Fibroblast of skin of left quadriceps (primary cell): ENCODE measurements at regions not wholly inside any gene's neighbourhood (a gene's known extent, or its start where the extent isn't known, plus 50 kb on each side); places are given as distances from the start of the nearest gene placed in this dataset.

Experiments used
- DNase-seq, 2 experiments: peaks; one replicate each; pipeline ENCODE4 v3.0.0-alpha.2; 2013; ENCODE audit warnings: low read depth in 2 of 2

DNA sequence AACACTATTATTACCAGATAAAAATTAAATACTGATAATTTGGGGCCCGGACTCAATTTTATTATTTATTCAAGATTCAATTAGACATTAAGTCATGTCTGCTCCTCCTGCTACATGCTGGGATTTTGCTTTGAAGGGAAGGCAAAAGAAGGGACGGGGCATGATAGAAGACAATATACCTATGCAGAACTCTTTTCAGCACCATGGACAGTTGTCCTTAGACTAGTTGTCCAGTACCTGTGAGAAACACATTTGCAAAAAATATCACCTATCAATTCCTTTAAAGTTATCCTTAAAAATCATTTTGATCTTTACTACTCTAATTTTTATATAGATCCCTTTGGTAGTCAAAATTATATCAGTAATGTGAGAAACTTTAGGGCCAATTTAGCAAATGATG lies 100.2 kb upstream of the SULT1C3 start:
- peak; percentile 3 to 4 for DNase-seq

DNA sequence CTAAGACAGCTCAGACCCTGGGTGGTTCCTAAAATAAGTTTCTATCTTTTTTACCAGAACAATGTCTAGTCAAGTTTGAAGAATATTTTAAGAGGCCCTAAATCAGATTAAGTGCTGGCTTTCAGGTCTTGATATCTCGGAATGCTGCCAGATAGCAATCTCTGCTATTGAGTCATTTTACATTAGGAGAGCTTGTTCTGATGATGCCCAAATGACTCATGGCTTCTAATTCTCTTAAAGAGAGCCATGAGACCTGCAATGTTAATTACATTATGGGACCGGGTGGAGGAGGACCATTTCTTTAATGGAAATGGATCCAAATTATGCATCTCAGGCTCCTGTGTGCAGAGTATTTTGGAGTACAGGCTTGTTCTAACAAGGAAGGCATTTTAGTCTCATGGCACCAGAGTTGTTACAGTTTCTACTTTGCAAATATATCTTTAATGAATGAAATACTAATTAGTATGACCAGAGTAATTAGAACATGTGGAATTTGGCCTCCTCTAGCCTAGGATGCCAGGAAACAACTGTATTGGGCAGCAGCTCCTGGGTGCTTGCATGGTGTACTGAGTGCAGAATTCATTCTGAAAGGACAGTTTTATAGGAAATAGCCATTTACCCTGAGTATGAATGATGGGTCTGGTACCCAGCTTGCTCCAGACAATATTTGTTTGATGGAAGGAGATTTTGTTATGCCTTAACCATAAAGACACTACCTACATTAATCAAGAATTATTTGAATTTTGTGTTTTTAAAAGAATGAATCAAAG lies 94.0 kb upstream of the SULT1C3 start:
- no peak for DNase-seq

DNA sequence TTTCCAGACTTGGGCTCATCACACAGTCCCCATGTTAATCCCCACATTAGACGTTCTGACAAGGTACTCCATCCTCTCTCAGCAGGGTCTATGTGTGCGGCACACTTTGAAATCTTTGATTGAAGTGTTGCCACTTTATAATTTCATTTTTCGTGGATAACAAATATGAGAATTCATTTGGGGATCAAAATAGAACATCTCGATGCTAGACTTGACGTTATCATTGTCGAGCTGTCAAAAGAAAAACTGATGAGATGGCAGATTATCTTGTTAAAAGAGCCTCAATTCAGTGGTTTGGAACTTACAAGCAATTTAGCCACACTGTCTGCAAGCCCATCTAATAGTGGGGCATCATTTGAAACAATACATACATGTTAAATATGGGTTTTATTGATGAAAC lies 91.2 kb upstream of the SULT1C3 start:
- DNase-seq = no peak

DNA sequence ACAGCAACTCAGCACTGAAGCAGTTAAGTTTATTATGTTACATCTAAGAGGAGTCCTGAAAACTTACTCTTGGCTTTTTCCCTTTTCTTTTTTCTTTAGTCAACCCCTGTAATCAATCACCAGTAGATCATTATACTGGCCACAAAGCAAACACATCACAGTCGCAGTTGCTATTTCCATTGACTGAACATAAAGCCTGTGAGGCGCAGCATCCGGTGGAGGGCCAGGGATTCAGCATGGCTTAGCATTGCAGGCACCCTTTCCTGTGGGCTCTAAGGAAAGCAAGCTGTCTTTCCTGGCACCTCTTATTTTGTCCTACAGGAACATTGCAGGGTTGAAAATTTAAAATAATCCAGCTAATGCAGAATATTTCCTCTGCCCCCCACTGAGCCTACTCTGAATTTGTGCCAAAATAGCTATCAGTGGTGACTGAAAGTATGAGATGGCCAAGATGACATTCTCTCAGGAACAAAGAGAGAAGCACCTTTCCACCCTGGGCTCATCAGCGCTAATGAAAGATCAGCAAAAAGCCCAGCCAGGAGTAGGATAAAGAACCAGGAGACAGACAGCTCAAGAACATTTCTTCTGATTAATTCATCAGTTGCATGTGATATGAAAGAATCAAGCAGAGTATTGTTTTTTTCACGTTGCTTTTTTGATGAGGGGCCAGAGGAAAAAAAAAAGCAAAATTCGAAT lies 85.3 kb upstream of the SULT1C3 start:
- no peak for DNase-seq

DNA sequence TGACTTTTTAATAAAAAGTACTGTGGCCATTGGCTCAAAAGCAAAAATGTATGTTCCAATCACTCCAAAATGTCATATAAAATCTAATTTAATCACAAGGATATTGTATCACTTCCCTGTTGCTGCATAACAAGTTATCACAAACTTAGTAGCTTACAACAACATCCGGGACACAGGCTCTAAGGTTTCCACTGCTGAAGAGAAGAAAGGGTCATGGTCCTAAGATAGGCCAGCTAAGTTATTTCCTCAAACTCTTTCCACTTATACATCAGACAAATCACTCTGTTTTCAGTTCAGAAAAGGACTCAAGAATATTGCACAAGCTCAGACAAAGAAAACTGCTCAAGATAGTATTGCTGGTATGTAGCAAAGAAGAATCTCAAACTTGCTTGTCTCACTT lies 78.5 kb upstream of the SULT1C3 start:
- no peak for DNase-seq

DNA sequence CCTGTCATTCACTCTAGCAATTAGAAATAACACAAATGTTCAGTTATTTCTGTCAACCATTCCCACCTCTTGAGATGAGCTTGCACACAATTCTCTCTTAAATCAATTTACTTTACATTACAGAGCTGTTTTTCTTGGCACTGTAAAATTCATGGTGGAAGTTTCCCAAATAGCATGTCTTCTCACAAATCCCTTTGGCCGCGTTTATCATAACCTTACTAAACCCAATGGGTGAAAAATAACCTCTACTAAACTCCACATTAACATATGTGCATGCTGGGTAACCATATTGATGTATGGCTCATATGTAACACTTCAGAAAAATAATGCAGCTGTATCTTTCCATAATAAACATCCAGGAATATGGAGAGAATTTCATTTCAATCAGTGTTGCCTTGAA lies 75.5 kb upstream of the SULT1C3 start:
- DNase-seq = no peak

DNA sequence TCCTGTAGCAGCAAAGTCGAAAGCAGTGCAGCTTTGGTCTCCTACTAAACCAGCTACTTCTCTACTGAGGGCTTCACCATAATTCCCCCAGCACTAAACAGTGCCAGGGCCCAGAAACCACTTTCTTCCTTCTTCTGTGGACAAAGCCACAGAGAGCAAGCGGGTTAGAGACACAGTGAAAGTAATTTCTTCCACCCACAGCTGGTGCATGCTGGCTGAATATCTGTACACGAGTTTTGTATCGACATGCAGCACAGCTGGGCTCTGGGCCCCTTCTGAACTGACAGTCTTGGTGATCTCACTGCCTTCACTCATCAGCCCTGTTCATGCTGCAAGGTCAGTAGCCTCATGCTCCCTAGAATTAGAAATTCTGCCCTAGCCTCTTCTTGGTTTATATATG lies 74.0 kb upstream of the SULT1C3 start:
- no peak for DNase-seq

DNA sequence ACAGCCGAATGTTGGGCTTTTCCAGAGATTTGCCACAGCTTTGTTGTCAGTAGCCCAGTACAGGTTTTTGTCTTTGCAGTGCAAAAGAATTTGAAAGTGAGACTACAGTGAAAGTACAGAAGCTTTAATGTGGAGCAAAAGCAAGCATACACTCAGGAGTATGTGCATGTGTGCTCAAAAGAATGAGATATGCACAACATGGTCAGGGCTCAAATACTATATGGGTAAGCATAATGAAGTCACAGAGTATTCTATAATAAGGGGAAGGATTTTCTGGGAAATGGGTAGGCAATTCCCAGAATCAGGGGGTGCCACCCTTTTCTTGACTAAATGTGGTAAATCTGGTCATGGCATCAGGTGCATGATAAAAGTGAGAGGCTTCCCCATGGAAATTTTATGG lies 72.1 kb upstream of the SULT1C3 start:
- DNase-seq = no peak

DNA sequence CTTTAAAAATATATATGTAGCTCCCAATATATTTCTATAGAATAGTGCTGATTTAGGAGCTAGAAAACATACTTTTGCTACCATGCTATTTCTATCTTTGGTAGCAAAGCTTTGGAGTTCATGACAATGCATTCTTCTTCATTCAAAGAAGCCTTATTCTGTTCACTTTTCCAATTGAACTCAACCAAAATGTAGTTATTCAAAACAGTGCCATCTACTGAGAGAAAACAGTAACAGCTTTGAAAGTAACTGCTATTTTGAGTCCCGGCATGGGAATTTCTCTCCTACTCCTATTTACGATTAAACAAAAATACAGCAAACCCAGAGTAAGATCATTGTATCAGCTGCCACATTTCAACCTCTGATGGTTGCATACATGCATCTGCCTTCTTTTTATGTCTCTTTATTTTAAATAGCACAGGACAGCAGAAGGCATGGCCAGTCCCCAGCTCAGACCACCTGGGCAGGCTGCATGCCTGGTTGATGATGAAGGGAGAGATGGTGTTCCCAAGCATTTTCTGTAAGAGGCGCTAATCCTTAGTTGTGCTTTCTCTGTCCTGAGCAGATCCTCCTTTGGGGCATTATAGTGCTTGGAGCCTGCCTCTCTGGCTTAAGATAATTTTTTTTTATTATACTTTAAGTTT lies 69.7 kb upstream of the SULT1C3 start:
- DNase-seq = peak in 1 of 2 experiments; percentile 5

DNA sequence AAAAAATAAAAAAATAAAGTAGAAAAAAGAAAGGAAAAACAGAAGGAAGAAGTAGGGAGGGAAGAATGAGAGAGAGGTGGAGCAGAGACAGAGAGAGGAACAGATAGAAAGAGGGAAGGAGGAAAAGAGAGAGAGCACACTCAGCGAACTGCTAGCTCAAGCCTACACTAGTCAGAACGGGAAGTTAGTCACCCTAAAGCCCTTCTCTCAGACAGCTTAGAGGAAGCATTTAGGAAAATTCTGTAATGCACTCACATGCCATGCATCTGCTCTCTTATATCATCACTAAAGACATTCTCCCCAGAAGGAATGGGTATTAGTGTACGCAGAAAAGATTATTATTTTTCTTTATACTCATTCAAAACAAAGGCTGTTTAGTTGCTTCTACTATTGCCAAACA lies 68.1 kb upstream of the SULT1C3 start:
- DNase-seq = no peak

DNA sequence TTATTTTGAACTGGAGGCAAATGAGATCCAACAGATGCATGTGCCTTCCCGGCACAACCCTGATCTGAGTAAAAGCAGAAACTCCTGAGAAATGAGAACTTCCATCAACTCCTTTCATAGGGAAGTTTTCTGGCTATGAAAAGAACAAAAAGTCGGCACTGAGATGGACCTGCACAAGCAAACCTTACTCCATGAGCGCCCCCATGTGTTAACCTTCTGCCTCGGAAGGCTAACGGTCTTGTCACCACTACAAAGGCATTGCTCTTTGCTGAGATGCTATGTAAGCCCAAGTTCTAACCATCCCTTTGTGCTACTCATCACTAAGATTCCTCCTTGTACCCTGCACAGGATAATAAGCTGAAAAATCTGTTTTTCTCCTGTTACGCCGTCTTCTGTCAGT lies 57.3 kb upstream of the SULT1C3 start:
- no peak for DNase-seq

DNA sequence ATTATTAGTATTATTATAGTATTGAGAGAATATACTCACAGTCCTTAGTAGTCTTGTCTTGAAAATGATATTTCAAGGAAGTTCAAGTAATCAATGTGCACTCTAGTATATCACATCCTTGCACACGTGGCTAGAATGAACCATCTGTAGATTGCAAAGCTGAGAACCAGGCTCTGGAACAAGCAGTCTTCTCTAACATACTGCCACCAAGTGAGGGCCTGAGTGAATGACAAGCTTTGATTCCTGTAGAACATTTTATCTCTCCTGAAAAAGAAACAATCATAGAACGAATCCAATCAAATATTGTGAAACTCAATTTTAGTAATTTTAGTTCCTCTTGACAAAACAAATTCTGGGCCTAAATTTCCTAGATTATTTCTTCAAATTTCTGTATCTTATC lies 55.3 kb upstream of the SULT1C3 start:
- DNase-seq = peak in 1 of 2 experiments; percentile 3

DNA sequence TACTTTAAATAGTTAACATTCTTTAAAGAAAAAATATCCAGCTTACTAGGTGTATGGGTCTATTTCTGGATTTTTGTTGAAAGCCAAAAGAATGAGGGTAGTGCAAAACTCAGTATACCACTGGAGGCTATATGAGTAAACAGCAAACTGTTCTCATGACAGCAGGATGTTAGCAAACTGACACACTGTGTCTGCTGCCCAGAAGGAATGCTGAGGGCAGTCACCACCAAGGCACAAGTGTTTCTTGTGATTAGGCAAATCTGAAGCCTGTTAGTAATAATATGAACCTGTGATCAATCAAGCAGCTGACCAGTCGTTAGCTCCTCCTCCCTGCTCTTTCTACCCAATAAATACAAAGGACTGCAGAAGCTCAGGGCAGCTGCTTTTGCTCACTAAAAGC lies 50.5 kb upstream of the SULT1C3 start:
- DNase-seq = no peak
